ENCODE measurements at regions not wholly inside any gene's neighbourhood (a gene's known extent, or its start where the extent isn't known, plus 50 kb on each side); places are given as distances from the start of the nearest gene placed in this dataset.
A peak's percentile ranks its signal among the peaks of the same experiment; 100 is the strongest.

- no peak for DNase-seq
- intact Hi-C loops (cut with DNase I) = no loop called here
Measured at GRCh38 chr2:78330193-78330592, 695.3 kb upstream of the REG3G start.

GRCh38 chr2:78351208-78351607 lies 674.3 kb upstream of the REG3G start:
- intact Hi-C loops (cut with DNase I) = no loop called here
- no peak for DNase-seq

- intact Hi-C loops (cut with DNase I) = no loop called here
- no peak for DNase-seq
Measured at GRCh38 chr2:78353168-78353567, 672.3 kb upstream of the REG3G start.

GRCh38 chr2:78355967-78356366 lies 669.5 kb upstream of the REG3G start:
- intact Hi-C loops (cut with DNase I) = no loop called here
- peak in 1 of 42 donors; percentile 9 for DNase-seq

- intact Hi-C loops (cut with DNase I) = no loop called here
- DNase-seq = no peak
Measured at GRCh38 chr2:78383576-78383975, 641.9 kb upstream of the REG3G start.

- no peak for DNase-seq
- intact Hi-C loops (cut with DNase I) = no loop called here
Measured at GRCh38 chr2:78397198-78397597, 628.3 kb upstream of the REG3G start.

- intact Hi-C loops (cut with DNase I) = no loop called here
Measured at GRCh38 chr2:78407960-78408794, 617.3 kb upstream of the REG3G start.

GRCh38 chr2:78408795-78409118 lies 616.7 kb upstream of the REG3G start:
- intact Hi-C loops (cut with DNase I) = no loop called here
- DNase-seq = no peak

More at GRCh38 chr2:78407960-78408794, 617.3 kb upstream of the REG3G start:
- DNase-seq = no peak

GRCh38 chr2:78411303-78411702 lies 614.2 kb upstream of the REG3G start:
- intact Hi-C loops (cut with DNase I) = no loop called here
- DNase-seq = no peak

- intact Hi-C loops (cut with DNase I) = no loop called here
- DNase-seq = no peak
Measured at GRCh38 chr2:78416625-78417300, 608.7 kb upstream of the REG3G start.

GRCh38 chr2:78417355-78417754 lies 608.1 kb upstream of the REG3G start:
- intact Hi-C loops (cut with DNase I) = no loop called here
- no peak for DNase-seq

- no peak for DNase-seq
- intact Hi-C loops (cut with DNase I) = no loop called here
Measured at GRCh38 chr2:78418021-78418420, 607.5 kb upstream of the REG3G start.

- intact Hi-C loops (cut with DNase I) = no loop called here
Measured at GRCh38 chr2:78420132-78420531, 605.4 kb upstream of the REG3G start.

GRCh38 chr2:78423631-78424030 lies 601.9 kb upstream of the REG3G start:
- DNase-seq = no peak
- intact Hi-C loops (cut with DNase I) = no loop called here

More at GRCh38 chr2:78420132-78420531, 605.4 kb upstream of the REG3G start:
- no peak for DNase-seq

- no peak for DNase-seq
- intact Hi-C loops (cut with DNase I) = no loop called here
Measured at GRCh38 chr2:78427170-78427569, 598.3 kb upstream of the REG3G start.

GRCh38 chr2:78431241-78431640 lies 594.3 kb upstream of the REG3G start:
- peak in 28 of 42 donors; percentile 2 to 64 (median 25) for DNase-seq
- intact Hi-C loops (cut with DNase I) = no loop called here

GRCh38 chr2:78439122-78439521 lies 586.4 kb upstream of the REG3G start:
- intact Hi-C loops (cut with DNase I) = no loop called here
- no peak for DNase-seq

GRCh38 chr2:78455586-78455985 lies 569.9 kb upstream of the REG3G start:
- intact Hi-C loops (cut with DNase I) = no loop called here
- DNase-seq = no peak

GRCh38 chr2:78457269-78457668 lies 568.2 kb upstream of the REG3G start:
- intact Hi-C loops (cut with DNase I) = no loop called here
- no peak for DNase-seq

- intact Hi-C loops (cut with DNase I) = no loop called here
- peak in 2 of 42 donors; percentile 3 to 17 for DNase-seq
Measured at GRCh38 chr2:78465707-78466106, 559.8 kb upstream of the REG3G start.

All from head of caudate nucleus (tissue), 42 donors.